SIG-M5 treated with dmso at 0.1 percent for 504 hours (cell line): ENCODE measurements at regions not wholly inside any gene's neighbourhood (a gene's known extent, or its start where the extent isn't known, plus 50 kb on each side); places are given as distances from the start of the nearest gene placed in this dataset.

ENCODE experiments used
- DNase-seq: peaks from one replicate; lab custom pipeline; 2025; ENCODE audit not compliant: unreplicated experiment; lab: John Stamatoyannopoulos, UW

- DNase-seq = no peak
Observed at GRCh38 chr3:154976072-154976983, 103.8 kb upstream of the MME start.

- DNase-seq = no peak
Observed at GRCh38 chr3:154973851-154974250, 106.3 kb upstream of the MME start.

- no peak for DNase-seq
Observed at GRCh38 chr3:154972951-154973350, 107.2 kb upstream of the MME start.

- DNase-seq = no peak
Observed at GRCh38 chr3:154971771-154972326, 108.3 kb upstream of the MME start.

GRCh38 chr3:154971341-154971740 is 108.8 kb upstream of the MME start:
- DNase-seq = no peak

- DNase-seq = no peak
Observed at GRCh38 chr3:154970797-154971196, 109.3 kb upstream of the MME start.

GRCh38 chr3:154969366-154969765 is 110.8 kb upstream of the MME start:
- no peak for DNase-seq

- DNase-seq = no peak
Observed at GRCh38 chr3:154967090-154967489, 113.0 kb upstream of the MME start.

- DNase-seq = no peak
Observed at GRCh38 chr3:154956815-154957214, 123.3 kb upstream of the MME start.

GRCh38 chr3:154955907-154956533 is 124.1 kb upstream of the MME start:
- DNase-seq = no peak

- DNase-seq = peak; percentile 53
Observed at GRCh38 chr3:154954757-154955156, 125.4 kb upstream of the MME start.

- DNase-seq = no peak
Observed at GRCh38 chr3:154953538-154953937, 126.6 kb upstream of the MME start.

GRCh38 chr3:154952553-154952952 is 127.6 kb upstream of the MME start:
- DNase-seq = no peak

GRCh38 chr3:154943981-154944380 is 136.1 kb upstream of the MME start:
- no peak for DNase-seq

- no peak for DNase-seq
Observed at GRCh38 chr3:154942827-154943226, 137.3 kb upstream of the MME start.

- no peak for DNase-seq
Observed at GRCh38 chr3:154936196-154936595, 143.9 kb upstream of the MME start.

- DNase-seq = no peak
Observed at GRCh38 chr3:154933581-154933980, 146.5 kb upstream of the MME start.

GRCh38 chr3:154932633-154933032 is 147.5 kb upstream of the MME start:
- no peak for DNase-seq

GRCh38 chr3:154931484-154931883 is 148.6 kb upstream of the MME start:
- DNase-seq = no peak

- no peak for DNase-seq
Observed at GRCh38 chr3:154926721-154927120, 153.4 kb upstream of the MME start.

- no peak for DNase-seq
Observed at GRCh38 chr3:154921351-154921750, 158.8 kb upstream of the MME start.

- no peak for DNase-seq
Observed at GRCh38 chr3:154919226-154919625, 160.9 kb upstream of the MME start.
